Ovary (tissue), 7 donors: ENCODE measurements at regions not wholly inside any gene's neighbourhood (a gene's known extent, or its start where the extent isn't known, plus 50 kb on each side); places are given as distances from the start of the nearest gene placed in this dataset.

ENCODE experiments used
- DNase-seq, 5 donors: peaks; one replicate each; pipeline ENCODE4 v3.0.0-alpha.2; 2019 to 2020
- H3K27ac ChIP-seq, 2 donors: fragments of 200-600 bp; one replicate each; pipeline versions ENCODE4 v1.5.1 to v1.8.0; 2019 to 2022
- H3K27me3 ChIP-seq: fragments of 200-600 bp; one replicate; pipeline ENCODE4 v1.8.0; 2022
- H3K36me3 ChIP-seq: fragments of 200-600 bp; sonication (generic); one replicate; pipeline ENCODE4 v1.5.1; 2019
- H3K4me1 ChIP-seq: one replicate; pipeline ENCODE4 v1.8.1; 2013; ENCODE audit warnings: mild to moderate bottlenecking, moderate library complexity; ENCODE audit not compliant: insufficient read depth
- H3K4me3 ChIP-seq: fragments of 200-600 bp; sonication (generic); one replicate; pipeline ENCODE4 v1.5.1; 2017
- H3K9me3 ChIP-seq, 2 donors: fragments of 200-600 bp in 1 of 2; sonication (generic) in 1 of 2; one replicate each; pipeline versions ENCODE4 v1.5.1 to v1.8.1; 2013 to 2019; ENCODE audit warnings: mild to moderate bottlenecking in 1 of 2, moderate library complexity in 1 of 2
- CTCF ChIP-seq, 3 donors: fragments of 450-650 bp in 2 of 3; fragments of 200-600 bp in 1 of 3; IDR thresholded peaks; one replicate each; pipeline versions ENCODE4 v1.5.1 to v1.8.0; 2016 to 2022; ENCODE audit warnings: antibody characterized with exemption in 3 of 3, mild to moderate bottlenecking in 1 of 3
- EP300 ChIP-seq: sonication (generic); formaldehyde crosslinking; IDR thresholded peaks from one replicate; pipeline ENCODE4 v1.6.1; 2017; ENCODE audit warnings: antibody characterized with exemption
- POLR2A ChIP-seq: fragments of 450-650 bp; IDR thresholded peaks from one replicate; pipeline ENCODE4 v1.6.1; 2017; ENCODE audit warnings: antibody characterized with exemption, mild to moderate bottlenecking, moderate library complexity
- WGBS, 3 donors: extraction: QIAGEN DNeasy Blood & Tissue Kit in 1 of 3; methylation state at CpG; one replicate each; pipeline versions ENCODE4 v1.1.5 to v1.1.7; 2013 to 2017; 5-methylcytosine and 5-hydroxymethylcytosine counted together
- intact Hi-C, 4 donors: fragments of 100-400 bp; cut with DNase I; formaldehyde crosslinking; loops; one replicate each; pipeline versions ENCODE4 v1.11.0 to v1.15.1; 2022 to 2023
- donor health status: DM: no; HTN: no; CAD: no; lungs with moderate emphysema.
- donor health status: DM: no; HTN: no; CAD: no.
- donor health status: Bipolar disorder and iron deficiency.
- donor health status: DM: no; HTN: no; CAD: no.
- donor health status: DM: yes; HTN: yes; CAD: no.

- no peaks in the 10 kb centered on the region for H3K36me3 ChIP-seq
- intact Hi-C loops, result no loop called here
- TF ChIP-seq POLR2A, result no peak
- no peak for TF ChIP-seq CTCF (IDR thresholded peaks at IDR 0.05)
- TF ChIP-seq EP300, result no peak
- H3K27ac ChIP-seq, result no peak overlapping the region
- peaks cover 1% of the 10 kb centered on the region for H3K4me1 ChIP-seq
- DNase-seq, result no peak
- no peaks in the 10 kb centered on the region for H3K27me3 ChIP-seq
- no peak overlapping the region for H3K4me3 ChIP-seq
- no peaks in the 10 kb centered on the region for H3K9me3 ChIP-seq
- 43 to 52% (median 46%) methylated on average over 8 of the region's 8 CpGs for WGBS, 3 donors
Measured at GRCh38 chr10:121291823-121292222, 306.4 kb downstream of the FGFR2 start.

GRCh38 chr10:121292321-121292720 is 305.9 kb downstream of the FGFR2 start:
- WGBS, 3 donors, result 9 to 24% (median 11%) methylated on average over 9 of the region's 9 CpGs
- H3K36me3 ChIP-seq, result no peaks in the 10 kb centered on the region
- H3K4me3 ChIP-seq, result no peak overlapping the region
- H3K27me3 ChIP-seq, result no peaks in the 10 kb centered on the region
- H3K27ac ChIP-seq, result no peak overlapping the region
- TF ChIP-seq EP300, result no peak
- no peak for TF ChIP-seq POLR2A
- TF ChIP-seq CTCF (IDR thresholded peaks at IDR 0.05), result no peak
- H3K9me3 ChIP-seq, result no peaks in the 10 kb centered on the region
- no peak for DNase-seq
- intact Hi-C loops, result no loop called here
- peaks cover 1% of the 10 kb centered on the region for H3K4me1 ChIP-seq

- H3K9me3 ChIP-seq, result no peaks in the 10 kb centered on the region
- WGBS, 3 donors, result 84 to 91% (median 86%) methylated on average over 9 of the region's 9 CpGs
- TF ChIP-seq EP300 (no peak), CTCF (IDR thresholded peaks at IDR 0.05) (no peak), POLR2A (no peak)
- no peak overlapping the region for H3K4me3 ChIP-seq
- H3K36me3 ChIP-seq, result no peaks in the 10 kb centered on the region
- peaks cover 1% of the 10 kb centered on the region for H3K4me1 ChIP-seq
- H3K27ac ChIP-seq, result no peak overlapping the region
- DNase-seq, result no peak
- intact Hi-C loops, result no loop called here
- H3K27me3 ChIP-seq, result no peaks in the 10 kb centered on the region
Measured at GRCh38 chr10:121293110-121293509, 305.1 kb downstream of the FGFR2 start.

- intact Hi-C loops, result no loop called here
- no peak for DNase-seq
- Histone ChIP-seq H3K4me1 (peaks cover 1% of the 10 kb centered on the region), H3K27me3 (no peaks in the 10 kb centered on the region), H3K36me3 (no peaks in the 10 kb centered on the region), H3K27ac (no peak overlapping the region), H3K9me3 (no peaks in the 10 kb centered on the region), H3K4me3 (no peak overlapping the region)
- WGBS, 3 donors, result 52 to 54% (median 54%) methylated on average over 3 of the region's 3 CpGs
- TF ChIP-seq POLR2A (no peak), CTCF (IDR thresholded peaks at IDR 0.05) (no peak), EP300 (no peak)
Measured at GRCh38 chr10:121294630-121295029, 303.6 kb downstream of the FGFR2 start.

- Histone ChIP-seq H3K27me3 (no peaks in the 10 kb centered on the region), H3K4me3 (no peak overlapping the region), H3K36me3 (no peaks in the 10 kb centered on the region), H3K27ac (no peak overlapping the region), H3K9me3 (no peaks in the 10 kb centered on the region), H3K4me1 (peaks cover 1% of the 10 kb centered on the region)
- TF ChIP-seq POLR2A (no peak), EP300 (no peak), CTCF (IDR thresholded peaks at IDR 0.05) (no peak)
- no peak for DNase-seq
- intact Hi-C loops, result no loop called here
- 59 to 67% (median 62%) methylated on average over 2 of the region's 2 CpGs for WGBS, 3 donors
Measured at GRCh38 chr10:121296378-121296777, 301.9 kb downstream of the FGFR2 start.
